Esophagus muscularis mucosa (tissue), 3 donors: ENCODE measurements at regions not wholly inside any gene's neighbourhood (a gene's known extent, or its start where the extent isn't known, plus 50 kb on each side); places are given as distances from the start of the nearest gene placed in this dataset.

Source experiments
- CTCF ChIP-seq, 3 experiments: fragments of 200-600 bp in 2 of 3; fragments of 450-650 bp in 1 of 3; sonication (generic) in 2 of 3; IDR thresholded peaks; one replicate each; pipeline ENCODE4 v1.5.1; 2017 to 2019; ENCODE audit warnings: antibody characterized with exemption in 3 of 3, mild to moderate bottlenecking in 2 of 3, moderate library complexity in 1 of 3
- POLR2A ChIP-seq: fragments of 450-650 bp; IDR thresholded peaks from one replicate; pipeline ENCODE4 v1.6.1; 2017; ENCODE audit warnings: antibody characterized with exemption, moderate library complexity, mild to moderate bottlenecking, low read depth
- POLR2AphosphoS5 ChIP-seq, 2 donors: sonication (generic); formaldehyde crosslinking; IDR thresholded peaks; one replicate each; pipeline ENCODE4 v1.6.1; 2017; ENCODE audit warnings: antibody characterized with exemption in 2 of 2

GRCh38 chr2:52495816-52496215, 1271.8 kb upstream of the CHAC2 start:
- TF ChIP-seq CTCF (IDR thresholded peaks at IDR 0.05) (no peak), POLR2A (no peak), POLR2AphosphoS5 (IDR thresholded peaks at IDR 0.05) (no peak)
